Lower leg skin (tissue), 3 donors: ENCODE measurements at regions not wholly inside any gene's neighbourhood (a gene's known extent, or its start where the extent isn't known, plus 50 kb on each side); places are given as distances from the start of the nearest gene placed in this dataset.

Experiments used
- POLR2A ChIP-seq, 2 donors: fragments of 450-650 bp; IDR thresholded peaks; one replicate each; pipeline ENCODE4 v1.6.1; 2016 to 2017; ENCODE audit warnings: antibody characterized with exemption in 2 of 2, mild to moderate bottlenecking in 1 of 2, moderate library complexity in 1 of 2
- TF ChIP-seq, protein P1 (sequence below), 3 donors: fragments of 450-650 bp; IDR thresholded peaks; one replicate each; pipeline ENCODE4 v1.5.1; 2016; ENCODE audit warnings: antibody characterized with exemption in 3 of 3, mild to moderate bottlenecking in 3 of 3, moderate library complexity in 2 of 3

DNA sequence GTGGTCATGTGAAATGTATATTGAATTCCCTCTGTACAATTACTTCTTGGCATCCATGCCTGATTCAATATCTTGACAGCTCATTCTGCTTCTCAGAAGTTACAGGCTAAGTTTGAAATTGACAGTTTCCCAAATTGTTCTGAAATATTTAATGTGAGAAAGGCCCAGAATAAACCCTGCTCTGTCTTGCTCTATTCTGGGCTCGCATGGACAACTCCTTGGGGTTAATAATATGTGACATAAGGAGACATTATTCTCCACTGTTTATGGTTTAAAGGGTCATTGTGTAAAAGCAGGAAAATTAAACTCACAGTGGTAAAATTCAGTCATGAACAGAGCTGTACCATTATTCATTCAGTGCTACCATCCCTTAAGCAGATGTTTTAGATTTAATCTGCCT, 160.7 kb upstream of the CNTNAP5 start:
- TF ChIP-seq, protein P1, sequence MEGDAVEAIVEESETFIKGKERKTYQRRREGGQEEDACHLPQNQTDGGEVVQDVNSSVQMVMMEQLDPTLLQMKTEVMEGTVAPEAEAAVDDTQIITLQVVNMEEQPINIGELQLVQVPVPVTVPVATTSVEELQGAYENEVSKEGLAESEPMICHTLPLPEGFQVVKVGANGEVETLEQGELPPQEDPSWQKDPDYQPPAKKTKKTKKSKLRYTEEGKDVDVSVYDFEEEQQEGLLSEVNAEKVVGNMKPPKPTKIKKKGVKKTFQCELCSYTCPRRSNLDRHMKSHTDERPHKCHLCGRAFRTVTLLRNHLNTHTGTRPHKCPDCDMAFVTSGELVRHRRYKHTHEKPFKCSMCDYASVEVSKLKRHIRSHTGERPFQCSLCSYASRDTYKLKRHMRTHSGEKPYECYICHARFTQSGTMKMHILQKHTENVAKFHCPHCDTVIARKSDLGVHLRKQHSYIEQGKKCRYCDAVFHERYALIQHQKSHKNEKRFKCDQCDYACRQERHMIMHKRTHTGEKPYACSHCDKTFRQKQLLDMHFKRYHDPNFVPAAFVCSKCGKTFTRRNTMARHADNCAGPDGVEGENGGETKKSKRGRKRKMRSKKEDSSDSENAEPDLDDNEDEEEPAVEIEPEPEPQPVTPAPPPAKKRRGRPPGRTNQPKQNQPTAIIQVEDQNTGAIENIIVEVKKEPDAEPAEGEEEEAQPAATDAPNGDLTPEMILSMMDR (IDR thresholded peaks at IDR 0.05) = no peak
- no peak for TF ChIP-seq POLR2A (IDR thresholded peaks at IDR 0.05)
